H1 (cell line): ENCODE measurements at regions not wholly inside any gene's neighbourhood (a gene's known extent, or its start where the extent isn't known, plus 50 kb on each side); places are given as distances from the start of the nearest gene placed in this dataset.

Experiments used
- KDM1A ChIP-seq: fragments of 200-600, 300-600 bp; sonication (generic); IDR thresholded peaks from 2 replicates; pipeline ENCODE4 v1.7.1; 2016; ENCODE audit warnings: mild to moderate bottlenecking, low read length, borderline replicate concordance

GRCh38 chr9:108776920-108777639 is 78.7 kb downstream of the ACTL7B start (continued):
- no peak for TF ChIP-seq KDM1A
- TF ChIP-seq, all 59 proteins: peak for 2
